Common myeloid progenitor, CD34-positive (primary cell): ENCODE measurements at regions not wholly inside any gene's neighbourhood (a gene's known extent, or its start where the extent isn't known, plus 50 kb on each side); places are given as distances from the start of the nearest gene placed in this dataset.
"Not testable (repeated sequence)": the region's sequence is repeated elsewhere in the genome, so short reads cannot be mapped to it uniquely, and the experiment has no call there.

ENCODE experiments used
- CTCF ChIA-PET: fragments of 350-600 bp; sonication (Branson Sonifier 250); formaldehyde crosslinking; loops from one replicate; lab custom pipeline; 2021; ENCODE audit warnings: antibody characterized with exemption; lab: Charles Lee
- POLR2A ChIA-PET: fragments of 350-600 bp; sonication (Branson Sonifier 250); formaldehyde crosslinking; loops from one replicate; lab custom pipeline; 2021; ENCODE audit warnings: antibody characterized with exemption; lab: Charles Lee
- DNase-seq, 3 donors: peaks; one replicate each; pipeline versions ENCODE4 v3.0.0 to v3.0.0-alpha.2; 2013
- H3K27ac ChIP-seq, 2 experiments: 1 replicate in 1 of 2; 2 replicates in 1 of 2; pipeline ENCODE4 v1.7.0; 2013; ENCODE audit warnings: inconsistent platforms in 2 of 2, low read length in 2 of 2, mild to moderate bottlenecking in 2 of 2, low read depth in 1 of 2, moderate library complexity in 1 of 2; ENCODE audit not compliant: severe bottlenecking in 2 of 2, insufficient read depth in 1 of 2, poor library complexity in 1 of 2
- H3K27me3 ChIP-seq, 5 experiments: replicated peaks in 2 of 5; 1 replicate in 3 of 5; 2 replicates in 2 of 5; pipeline versions ENCODE4 v1.6.1 to v1.7.0; 2013; ENCODE audit warnings: low read length in 4 of 5, mild to moderate bottlenecking in 2 of 5, moderate library complexity in 2 of 5, inconsistent platforms in 1 of 5; ENCODE audit not compliant: insufficient read depth in 5 of 5, control insufficient read depth in 4 of 5
- H3K36me3 ChIP-seq, 4 experiments: 1 replicate in 2 of 4; 2 replicates in 2 of 4; pipeline versions ENCODE4 v1.6.1 to v1.7.0; 2013; ENCODE audit warnings: low read length in 3 of 4, control low read depth in 1 of 4, mild to moderate bottlenecking in 1 of 4; ENCODE audit not compliant: control insufficient read depth in 4 of 4, insufficient read depth in 4 of 4
- H3K4me1 ChIP-seq, 4 experiments: 1 replicate in 3 of 4; 2 replicates in 1 of 4; pipeline versions ENCODE4 v1.6.1 to v1.7.1; 2013; ENCODE audit warnings: low read length in 3 of 4, mild to moderate bottlenecking in 3 of 4, control low read depth in 1 of 4, inconsistent platforms in 1 of 4, moderate library complexity in 1 of 4; ENCODE audit not compliant: control insufficient read depth in 4 of 4, insufficient read depth in 4 of 4; ENCODE audit errors: control extremely low read depth in 1 of 4
- H3K4me3 ChIP-seq, 7 experiments: 1 replicate in 4 of 7; 2 replicates in 3 of 7; pipeline versions ENCODE4 v1.5.1 to v1.7.0; 2013; ENCODE audit warnings: mild to moderate bottlenecking in 7 of 7, low read length in 6 of 7, moderate library complexity in 6 of 7, inconsistent platforms in 2 of 7, low read depth in 2 of 7, control low read depth in 1 of 7; ENCODE audit not compliant: insufficient read depth in 4 of 7, control insufficient read depth in 1 of 7; ENCODE audit errors: extremely low read depth in 1 of 7
- H3K9me3 ChIP-seq, 5 experiments: 1 replicate in 4 of 5; 2 replicates in 1 of 5; pipeline versions ENCODE4 v1.6.1 to v1.7.1; 2013; ENCODE audit warnings: low read length in 4 of 5, mild to moderate bottlenecking in 2 of 5, inconsistent platforms in 1 of 5, low read depth in 1 of 5, moderate library complexity in 1 of 5; ENCODE audit not compliant: control insufficient read depth in 4 of 5, insufficient read depth in 2 of 5; ENCODE audit errors: control extremely low read depth in 1 of 5
- WGBS: methylation state at CpG from one replicate; pipeline ENCODE4 v1.1.5; 2013; ENCODE audit not compliant: insufficient coverage; 5-methylcytosine and 5-hydroxymethylcytosine counted together

- no peak overlapping the region for H3K27ac ChIP-seq
- no peaks in the 10 kb centered on the region for H3K27me3 ChIP-seq
- H3K9me3 ChIP-seq, result no peaks in the 10 kb centered on the region
- ChIA-PET POLR2A (no interaction called here), CTCF (interaction anchor here (1.5 to 1.6 kb wide), 2 partner anchors 19 to 70 kb away, joined by 3 to 4 read pairs; no protein-coding TSS in a partner anchor)
- no peak overlapping the region for H3K4me3 ChIP-seq
- no peak for DNase-seq
- no peaks in the 10 kb centered on the region for H3K4me1 ChIP-seq
- WGBS, result 100% methylated on average over 2 of the region's 2 CpGs
- H3K36me3 ChIP-seq, result no peaks in the 10 kb centered on the region
Measured at GRCh38 chr3:5498981-5499380, 311.5 kb downstream of the EDEM1 start.

GRCh38 chr3:5499404-5499803 lies 311.9 kb downstream of the EDEM1 start:
- 100% methylated on average over 1 of the region's 1 CpG for WGBS
- CTCF ChIA-PET, result interaction anchor here (1.0 to 1.6 kb wide), 3 partner anchors 10 to 71 kb away, joined by 3 to 4 read pairs (median 3); no protein-coding TSS in a partner anchor

GRCh38 chr3:5503136-5503535 lies 315.6 kb downstream of the EDEM1 start:
- no peak for DNase-seq
- ChIA-PET POLR2A (no interaction called here), CTCF (no interaction called here)
- Histone ChIP-seq H3K27ac (no peak overlapping the region), H3K36me3 (no peaks in the 10 kb centered on the region), H3K9me3 (peaks cover 0 to under 1% (median 0%) of the 10 kb centered on the region in 5 experiments), H3K4me1 (peaks cover 0 to 2% (median 0%) of the 10 kb centered on the region in 4 experiments), H3K4me3 (no peak overlapping the region), H3K27me3 (no peaks in the 10 kb centered on the region)
- WGBS, result no CpG with 5 or more reads among the region's 3 CpGs

More at GRCh38 chr3:5499404-5499803, 311.9 kb downstream of the EDEM1 start:
- POLR2A ChIA-PET, result no interaction called here
- no peak overlapping the region for H3K27ac ChIP-seq
- peak in 2 of 3 donors; percentile 10 to 23 for DNase-seq
- peaks cover 0 to 2% (median 0%) of the 10 kb centered on the region in 4 experiments for H3K4me1 ChIP-seq
- H3K9me3 ChIP-seq, result no peaks in the 10 kb centered on the region
- no peaks in the 10 kb centered on the region for H3K27me3 ChIP-seq
- H3K4me3 ChIP-seq, result no peak overlapping the region
- no peaks in the 10 kb centered on the region for H3K36me3 ChIP-seq

- CTCF ChIA-PET, result no interaction called here
- no peak for DNase-seq
- POLR2A ChIA-PET, result no interaction called here
- Histone ChIP-seq H3K27ac (no peak overlapping the region), H3K36me3 (no peaks in the 10 kb centered on the region), H3K9me3 (peaks cover 0 to 10% (median 6%) of the 10 kb centered on the region in 5 experiments), H3K27me3 (no peaks in the 10 kb centered on the region), H3K4me3 (no peak overlapping the region), H3K4me1 (peaks cover 0 to 2% (median 0%) of the 10 kb centered on the region in 4 experiments)
- WGBS, result 65% methylated on average over 4 of the region's 5 CpGs
Measured at GRCh38 chr3:5504135-5504534, 316.6 kb downstream of the EDEM1 start.

DNA sequence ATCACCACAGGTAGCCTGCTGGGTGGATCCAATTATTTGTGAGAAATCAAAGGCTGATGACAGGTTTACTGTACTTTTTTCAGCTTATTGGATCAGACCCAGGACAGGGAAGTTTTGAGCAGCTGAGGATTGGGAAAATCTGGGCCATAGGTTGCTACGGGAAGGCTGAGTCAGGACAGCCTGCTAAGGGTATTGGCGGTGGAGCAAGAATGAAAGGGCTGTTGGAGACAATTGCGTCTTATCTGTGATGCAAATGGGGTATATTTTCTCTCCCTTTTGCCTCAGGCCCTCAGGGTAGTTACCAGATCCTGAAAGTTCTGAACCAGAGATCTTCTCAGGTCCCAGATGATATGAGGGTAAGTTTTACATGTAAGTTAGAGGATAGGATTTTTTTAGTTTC lies 317.7 kb downstream of the EDEM1 start:
- 100% methylated on average over 1 of the region's 3 CpGs for WGBS
- Histone ChIP-seq H3K27me3 (no peaks in the 10 kb centered on the region), H3K36me3 (no peaks in the 10 kb centered on the region), H3K27ac (no peak overlapping the region), H3K4me1 (peaks cover 0 to 2% (median 0%) of the 10 kb centered on the region in 4 experiments), H3K9me3 (peaks cover 0 to 19% (median 11%) of the 10 kb centered on the region in 5 experiments), H3K4me3 (no peak overlapping the region)
- ChIA-PET POLR2A (no interaction called here), CTCF (no interaction called here)
- no peak for DNase-seq

DNA sequence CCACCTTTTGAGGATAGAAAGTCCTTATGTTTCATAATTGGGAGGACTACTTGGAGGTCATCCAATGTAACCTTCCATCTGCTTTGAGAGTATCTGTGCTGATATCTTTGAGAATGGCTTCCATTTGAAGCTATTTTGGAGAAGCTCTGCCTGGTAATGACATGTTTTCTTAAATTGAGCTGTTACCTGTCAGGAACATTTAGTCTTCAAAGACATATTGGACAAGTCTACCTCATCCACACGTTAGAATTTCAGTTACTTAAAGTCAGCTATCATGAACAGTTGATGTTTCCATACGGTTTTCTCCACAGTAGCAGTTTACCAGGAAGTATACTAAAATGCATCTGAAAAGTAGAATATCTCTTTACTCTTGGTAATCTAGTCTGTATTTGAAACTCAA lies 318.5 kb downstream of the EDEM1 start:
- peaks cover 0 to 25% (median 11%) of the 10 kb centered on the region in 5 experiments for H3K9me3 ChIP-seq
- no peak for DNase-seq
- peaks cover 0 to 2% (median 0%) of the 10 kb centered on the region in 4 experiments for H3K4me1 ChIP-seq
- WGBS, result 100% methylated on average over 1 of the region's 2 CpGs
- ChIA-PET CTCF (no interaction called here), POLR2A (no interaction called here)
- H3K36me3 ChIP-seq, result no peaks in the 10 kb centered on the region
- no peaks in the 10 kb centered on the region for H3K27me3 ChIP-seq
- no peak overlapping the region for H3K4me3 ChIP-seq
- H3K27ac ChIP-seq, result no peak overlapping the region

GRCh38 chr3:5508860-5509259 lies 321.4 kb downstream of the EDEM1 start:
- no CpG with 5 or more reads among the region's 3 CpGs for WGBS
- peaks cover 2 to 25% (median 11%) of the 10 kb centered on the region in 5 experiments for H3K9me3 ChIP-seq
- DNase-seq, H3K27ac ChIP-seq, H3K36me3 ChIP-seq, H3K27me3 ChIP-seq, H3K4me1 ChIP-seq, POLR2A ChIA-PET, H3K4me3 ChIP-seq: not testable (repeated sequence)
- CTCF ChIA-PET, result interaction anchor here (1.1 kb wide), 1 partner anchor 9 kb away, joined by 3 read pairs; no protein-coding TSS in a partner anchor
